Stomach (tissue), 8 donors: ENCODE measurements at regions not wholly inside any gene's neighbourhood (a gene's known extent, or its start where the extent isn't known, plus 50 kb on each side); places are given as distances from the start of the nearest gene placed in this dataset.

ENCODE experiments used
- DNase-seq, 2 donors: peaks; one replicate each; pipeline versions ENCODE4 v3.0.0 to v3.0.0-alpha.2; 2013 to 2019
- H3K27ac ChIP-seq, 5 donors: fragments of 200-600 bp in 4 of 5; sonication (generic) in 4 of 5; one replicate each; pipeline ENCODE4 v1.5.1; 2013 to 2019; ENCODE audit warnings: mild to moderate bottlenecking in 1 of 5, moderate library complexity in 1 of 5
- H3K27me3 ChIP-seq, 3 donors: fragments of 200-600 bp; sonication (generic); one replicate each; pipeline ENCODE4 v1.5.1; 2017 to 2019; ENCODE audit warnings: mixed run types in 1 of 3
- H3K36me3 ChIP-seq, 4 donors: fragments of 200-600 bp; sonication (generic); 1 replicate in 3 of 4; 2 replicates in 1 of 4; pipeline ENCODE4 v1.5.1; 2016 to 2019
- H3K4me1 ChIP-seq, 4 donors: fragments of 200-600 bp; sonication (generic); one replicate each; pipeline ENCODE4 v1.5.1; 2016 to 2019
- H3K4me3 ChIP-seq, 4 donors: fragments of 200-600 bp; sonication (generic) in 3 of 4; one replicate each; pipeline ENCODE4 v1.5.1; 2016 to 2019; ENCODE audit warnings: mild to moderate bottlenecking in 1 of 4
- H3K9me3 ChIP-seq, 4 donors: fragments of 200-600 bp; sonication (generic); one replicate each; pipeline ENCODE4 v1.5.1; 2016 to 2019
- CTCF ChIP-seq, 7 experiments: fragments of 450-650 bp in 4 of 7; fragments of 200-600 bp in 3 of 7; sonication (generic) in 3 of 7; IDR thresholded peaks; one replicate each; pipeline ENCODE4 v1.5.1; 2016 to 2019; ENCODE audit warnings: antibody characterized with exemption in 7 of 7, control low read depth in 2 of 7, mild to moderate bottlenecking in 1 of 7
- EP300 ChIP-seq: sonication (generic); formaldehyde crosslinking; IDR thresholded peaks from one replicate; pipeline ENCODE4 v1.6.1; 2017; ENCODE audit warnings: antibody characterized with exemption
- POLR2A ChIP-seq, 4 donors: fragments of 450-650 bp; IDR thresholded peaks; one replicate each; pipeline ENCODE4 v1.6.1; 2016; ENCODE audit warnings: antibody characterized with exemption in 4 of 4, control low read depth in 2 of 4, mild to moderate bottlenecking in 1 of 4, moderate library complexity in 1 of 4
- POLR2AphosphoS5 ChIP-seq, 3 donors: sonication (generic); formaldehyde crosslinking; IDR thresholded peaks; one replicate each; pipeline ENCODE4 v1.6.1; 2016; ENCODE audit warnings: antibody characterized with exemption in 3 of 3
- WGBS, 5 donors: extraction: QIAGEN DNeasy Blood & Tissue Kit in 3 of 5; methylation state at CpG; one replicate each; pipeline versions ENCODE4 v1.1.5 to v1.1.7; 2013 to 2018; 5-methylcytosine and 5-hydroxymethylcytosine counted together
- intact Hi-C: fragments of 100-400 bp; cut with DNase I; formaldehyde crosslinking; loops from one replicate; pipeline ENCODE4 v1.15.1; 2023; ENCODE audit warnings: low total_unique reads
- donor health status: healthy with polysubstance abuse.
- donor health status: Bipolar disorder and iron deficiency.
- donor health status: healthy.

GRCh38 chr6:114428341-114428740 is 85.5 kb upstream of the HS3ST5 start:
- Histone ChIP-seq H3K36me3 (no peaks in the 10 kb centered on the region), H3K4me3 (no peak overlapping the region), H3K27me3 (no peaks in the 10 kb centered on the region), H3K27ac (no peak overlapping the region), H3K4me1 (no peaks in the 10 kb centered on the region), H3K9me3 (no peaks in the 10 kb centered on the region)
- intact Hi-C loops: no loop called here
- 50 to 69% (median 58%) methylated on average over 2 of the region's 2 CpGs for WGBS, 5 donors
- TF ChIP-seq CTCF (IDR thresholded peaks at IDR 0.05): no peak
- no peak for TF ChIP-seq POLR2A (IDR thresholded peaks at IDR 0.05)
- TF ChIP-seq POLR2AphosphoS5 (IDR thresholded peaks at IDR 0.05): no peak
- DNase-seq: no peak

- Histone ChIP-seq H3K4me3 (no peak overlapping the region), H3K27me3 (no peaks in the 10 kb centered on the region), H3K27ac (no peak overlapping the region), H3K9me3 (no peaks in the 10 kb centered on the region), H3K4me1 (no peaks in the 10 kb centered on the region), H3K36me3 (no peaks in the 10 kb centered on the region)
- DNase-seq: no peak
- TF ChIP-seq POLR2A (IDR thresholded peaks at IDR 0.05): no peak
- no peak for TF ChIP-seq POLR2AphosphoS5 (IDR thresholded peaks at IDR 0.05)
- intact Hi-C loops: no loop called here
Measured at GRCh38 chr6:114421199-114421598, 78.4 kb upstream of the HS3ST5 start.

GRCh38 chr6:114419175-114419574 is 76.4 kb upstream of the HS3ST5 start:
- H3K27me3 ChIP-seq: no peaks in the 10 kb centered on the region
- no peak overlapping the region for H3K27ac ChIP-seq
- 25 to 41% (median 29%) methylated on average over 2 of the region's 2 CpGs for WGBS, 5 donors
- DNase-seq: peak in 1 of 2 donors; percentile 50
- H3K36me3 ChIP-seq: no peaks in the 10 kb centered on the region
- TF ChIP-seq POLR2AphosphoS5 (IDR thresholded peaks at IDR 0.05) (no peak), POLR2A (IDR thresholded peaks at IDR 0.05) (no peak), EP300 (no peak), CTCF (IDR thresholded peaks at IDR 0.05) (no peak)
- no peak overlapping the region for H3K4me3 ChIP-seq
- H3K9me3 ChIP-seq: no peaks in the 10 kb centered on the region
- H3K4me1 ChIP-seq: no peaks in the 10 kb centered on the region
- intact Hi-C loops: no loop called here

- Histone ChIP-seq H3K4me1 (no peaks in the 10 kb centered on the region), H3K9me3 (no peaks in the 10 kb centered on the region), H3K27ac (no peak overlapping the region), H3K27me3 (no peaks in the 10 kb centered on the region), H3K36me3 (no peaks in the 10 kb centered on the region), H3K4me3 (no peak overlapping the region)
- TF ChIP-seq POLR2A (IDR thresholded peaks at IDR 0.05) (no peak), POLR2AphosphoS5 (IDR thresholded peaks at IDR 0.05) (no peak), EP300 (no peak), CTCF (IDR thresholded peaks at IDR 0.05) (no peak)
- 83 to 91% (median 88%) methylated on average over 5 of the region's 5 CpGs for WGBS, 5 donors
- intact Hi-C loops: no loop called here
- no peak for DNase-seq
Measured at GRCh38 chr6:114418304-114418972, 75.6 kb upstream of the HS3ST5 start.

- no peak overlapping the region for H3K27ac ChIP-seq
- no peaks in the 10 kb centered on the region for H3K4me1 ChIP-seq
- intact Hi-C loops: no loop called here
- DNase-seq: no peak
- no peaks in the 10 kb centered on the region for H3K27me3 ChIP-seq
- H3K36me3 ChIP-seq: no peaks in the 10 kb centered on the region
- WGBS, 5 donors: 71 to 79% (median 76%) methylated on average over 6 of the region's 6 CpGs
- H3K9me3 ChIP-seq: no peaks in the 10 kb centered on the region
- no peak for TF ChIP-seq POLR2A (IDR thresholded peaks at IDR 0.05)
- no peak for TF ChIP-seq POLR2AphosphoS5 (IDR thresholded peaks at IDR 0.05)
- no peak for TF ChIP-seq EP300
- no peak for TF ChIP-seq CTCF (IDR thresholded peaks at IDR 0.05)
- no peak overlapping the region for H3K4me3 ChIP-seq
Measured at GRCh38 chr6:114407426-114408035, 64.7 kb upstream of the HS3ST5 start.
